ENCODE measurements at regions not wholly inside any gene's neighbourhood (a gene's known extent, or its start where the extent isn't known, plus 50 kb on each side); places are given as distances from the start of the nearest gene placed in this dataset.

DNA sequence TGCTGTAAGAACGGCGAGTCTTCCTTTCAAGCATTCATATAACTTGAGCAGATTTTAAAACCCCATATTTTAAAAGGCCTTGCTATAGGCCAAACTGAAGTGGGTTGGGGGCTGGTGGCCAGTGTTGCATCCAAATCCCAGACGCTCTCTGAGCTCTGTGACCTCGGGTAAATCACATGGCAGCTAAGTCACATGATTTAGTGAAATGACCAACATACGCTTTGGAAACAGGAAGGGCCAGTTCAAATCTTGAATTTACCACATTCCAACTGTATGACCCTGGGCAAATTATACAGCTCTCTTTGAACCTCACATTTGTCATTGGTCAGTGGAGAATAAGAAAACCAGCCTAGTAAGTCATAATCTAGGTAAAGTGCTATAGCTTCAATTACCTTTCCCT, 519.3 kb downstream of the HAPSTR1 start:
- no peak for TF ChIP-seq CTCF (IDR thresholded peaks at IDR 0.05; ENCODE audit: low read depth, low read length)
- H3K4me3 ChIP-seq (replicated peaks in 1 of 2; ENCODE audit: low read depth in 2 of 2, low read length in 2 of 2), result no peak overlapping the region
- no peak for DNase-seq (ENCODE audit: low read depth in 2 of 2)

GRCh38 chr16:9612267-9612666, 520.8 kb downstream of the HAPSTR1 start:
- H3K4me3 ChIP-seq (replicated peaks in 1 of 2; ENCODE audit: low read depth in 2 of 2, low read length in 2 of 2), result no peak overlapping the region
- no peak for TF ChIP-seq CTCF (IDR thresholded peaks at IDR 0.05; ENCODE audit: low read depth, low read length)
- no peak for DNase-seq (ENCODE audit: low read depth in 2 of 2)

DNA sequence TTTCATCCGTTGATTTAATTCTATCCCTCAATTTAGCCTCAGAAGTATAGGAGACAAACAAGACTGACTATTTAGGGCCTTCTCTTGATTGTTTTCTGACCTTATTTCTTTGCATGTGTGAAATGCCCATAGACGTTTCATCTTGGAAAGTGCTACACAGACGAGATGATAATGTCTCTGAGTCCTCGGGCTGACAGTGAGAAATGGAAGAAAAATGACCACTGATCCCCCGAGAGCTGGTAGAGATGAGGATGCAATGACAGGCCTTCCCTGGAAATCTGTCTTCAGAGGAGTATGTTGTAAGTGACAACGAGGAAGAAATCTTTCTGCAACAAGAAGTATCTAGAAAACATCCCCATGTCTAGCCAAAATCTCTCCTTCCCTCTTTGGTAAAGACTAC, 522.9 kb downstream of the HAPSTR1 start:
- DNase-seq (ENCODE audit: low read depth in 2 of 2), result no peak
- H3K4me3 ChIP-seq (replicated peaks in 1 of 2; ENCODE audit: low read depth in 2 of 2, low read length in 2 of 2), result no peak overlapping the region
- no peak for TF ChIP-seq CTCF (IDR thresholded peaks at IDR 0.05; ENCODE audit: low read depth, low read length)

GRCh38 chr16:9622268-9622667, 530.8 kb downstream of the HAPSTR1 start:
- no peak overlapping the region for H3K4me3 ChIP-seq (replicated peaks in 1 of 2; ENCODE audit: low read depth in 2 of 2, low read length in 2 of 2)
- no peak for DNase-seq (ENCODE audit: low read depth in 2 of 2)
- TF ChIP-seq CTCF (IDR thresholded peaks at IDR 0.05; ENCODE audit: low read depth, low read length), result no peak

DNA sequence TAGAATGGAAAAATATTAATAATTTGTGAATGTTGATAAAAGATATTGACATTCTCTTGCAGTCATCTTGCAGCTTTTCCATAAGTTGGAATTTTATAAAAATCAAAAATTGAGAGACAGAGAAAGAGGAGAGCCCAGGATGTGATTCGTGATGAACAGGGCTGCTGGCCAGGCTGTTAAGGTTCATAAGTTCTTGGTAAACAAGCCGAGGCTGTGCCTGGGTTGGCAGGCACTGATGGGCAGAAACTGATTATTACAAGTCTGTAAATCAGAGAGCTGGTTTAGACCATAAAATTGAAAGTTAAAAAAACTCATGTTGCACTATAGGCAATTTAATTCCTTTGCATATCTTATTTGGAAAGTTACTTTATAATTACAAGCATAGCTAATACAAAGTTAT, 533.7 kb downstream of the HAPSTR1 start:
- no peak overlapping the region for H3K4me3 ChIP-seq (replicated peaks in 1 of 2; ENCODE audit: low read depth in 2 of 2, low read length in 2 of 2)
- TF ChIP-seq CTCF (IDR thresholded peaks at IDR 0.05; ENCODE audit: low read depth, low read length), result no peak
- DNase-seq (ENCODE audit: low read depth in 2 of 2), result no peak

DNA sequence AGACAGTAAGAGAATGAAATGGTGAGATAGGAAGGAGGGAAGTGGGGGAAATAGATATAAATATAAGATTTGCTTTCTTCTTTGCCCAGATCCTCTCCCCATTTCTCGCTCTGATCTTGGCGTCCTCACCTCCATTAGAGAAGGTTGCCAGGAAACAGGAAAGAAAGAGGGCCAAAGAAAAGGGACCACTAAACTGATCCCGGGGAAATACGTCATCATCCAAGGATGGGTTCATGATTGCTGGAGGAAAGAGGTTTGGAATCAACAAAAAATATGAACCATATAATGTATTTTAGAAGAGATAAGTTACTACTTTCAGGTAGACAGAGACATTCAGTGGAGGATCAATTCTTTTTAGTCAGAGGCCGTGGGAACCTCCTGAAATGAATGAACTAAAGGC, 536.0 kb downstream of the HAPSTR1 start:
- no peak for TF ChIP-seq CTCF (IDR thresholded peaks at IDR 0.05; ENCODE audit: low read depth, low read length)
- DNase-seq (ENCODE audit: low read depth in 2 of 2), result no peak
- no peak overlapping the region for H3K4me3 ChIP-seq (replicated peaks in 1 of 2; ENCODE audit: low read depth in 2 of 2, low read length in 2 of 2)

DNA sequence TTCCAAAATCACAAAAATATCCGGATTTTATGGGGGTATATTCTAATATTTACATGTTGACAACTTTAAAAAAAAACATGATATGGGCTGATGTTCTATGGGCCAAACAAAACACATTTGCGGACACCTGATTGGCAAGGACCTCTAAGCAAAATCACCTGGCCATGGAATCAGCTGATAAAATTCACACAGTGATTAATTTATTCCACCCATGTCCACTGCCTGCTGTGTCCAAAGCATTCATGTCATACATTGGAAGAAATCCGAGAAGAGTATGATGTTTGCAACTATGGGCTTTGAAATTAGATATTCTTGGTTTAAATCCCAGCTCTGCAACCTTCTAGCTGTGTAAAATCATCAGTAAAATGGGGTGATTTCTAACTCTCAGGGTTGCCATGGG, 538.7 kb downstream of the HAPSTR1 start:
- DNase-seq (ENCODE audit: low read depth in 2 of 2), result no peak
- no peak for TF ChIP-seq CTCF (IDR thresholded peaks at IDR 0.05; ENCODE audit: low read depth, low read length)

More for the DNA sequence above, 538.7 kb downstream of the HAPSTR1 start:
- H3K4me3 ChIP-seq (replicated peaks in 1 of 2; ENCODE audit: low read depth in 2 of 2, low read length in 2 of 2), result no peak overlapping the region
